ENCODE measurements at regions not wholly inside any gene's neighbourhood (a gene's known extent, or its start where the extent isn't known, plus 50 kb on each side); places are given as distances from the start of the nearest gene placed in this dataset.
A peak's percentile ranks its signal among the peaks of the same experiment; 100 is the strongest.

GRCh38 chr12:74685385-74685784 lies 147.8 kb downstream of the ATXN7L3B start:
- in situ Hi-C loops (cut with HindIII; ENCODE audit: low pct_unique_long_range_greater_than_20kb, low sequenced_read_pairs) (no loop called here), intact Hi-C loops (cut with micrococcal nuclease; ENCODE audit: unreplicated experiment) (no loop called here)
- DNase-seq (ENCODE audit: low read depth, low spot score): no peak
- Histone ChIP-seq H3K36me3 (ENCODE audit: control insufficient read depth, insufficient read depth, low read length) (no peaks in the 10 kb centered on the region), H3K4me1 (ENCODE audit: control insufficient read depth, insufficient read depth, low read length) (no peaks in the 10 kb centered on the region; the same call in 1 of the 2 replicates), H3K4me3 (ENCODE audit: low read depth in 2 of 2, low read length in 2 of 2) (no peak overlapping the region), H3K27me3 (ENCODE audit: control insufficient read depth, insufficient read depth, low read length) (no peaks in the 10 kb centered on the region), H3K9me3 (ENCODE audit: control insufficient read depth, insufficient read depth, low read depth, low read length) (peaks cover 14% of the 10 kb centered on the region; the same call in 1 of the 2 replicates), H3K27ac (ENCODE audit: low read length) (no peak overlapping the region)
- no peak for ATAC-seq
- no TSS peak for BruUV-seq (replicated peaks)
- POLR2A ChIA-PET: no interaction called here
- CTCF ChIA-PET: no interaction called here
- TF ChIP-seq REST (IDR thresholded peaks at IDR 0.05; ENCODE audit: insufficient read depth in 1 of 2, low read depth in 2 of 2, low read length in 1 of 2) (no peak), POLR2AphosphoS5 (IDR thresholded peaks at IDR 0.05; ENCODE audit: low read depth, low read length) (no peak), SIN3A (IDR thresholded peaks at IDR 0.05; ENCODE audit: borderline replicate concordance, insufficient read depth, low read depth, low read length) (no peak), TCF7L2 (IDR thresholded peaks at IDR 0.05; ENCODE audit: low read depth, low read length) (no peak)
- TF ChIP-seq, protein P1, sequence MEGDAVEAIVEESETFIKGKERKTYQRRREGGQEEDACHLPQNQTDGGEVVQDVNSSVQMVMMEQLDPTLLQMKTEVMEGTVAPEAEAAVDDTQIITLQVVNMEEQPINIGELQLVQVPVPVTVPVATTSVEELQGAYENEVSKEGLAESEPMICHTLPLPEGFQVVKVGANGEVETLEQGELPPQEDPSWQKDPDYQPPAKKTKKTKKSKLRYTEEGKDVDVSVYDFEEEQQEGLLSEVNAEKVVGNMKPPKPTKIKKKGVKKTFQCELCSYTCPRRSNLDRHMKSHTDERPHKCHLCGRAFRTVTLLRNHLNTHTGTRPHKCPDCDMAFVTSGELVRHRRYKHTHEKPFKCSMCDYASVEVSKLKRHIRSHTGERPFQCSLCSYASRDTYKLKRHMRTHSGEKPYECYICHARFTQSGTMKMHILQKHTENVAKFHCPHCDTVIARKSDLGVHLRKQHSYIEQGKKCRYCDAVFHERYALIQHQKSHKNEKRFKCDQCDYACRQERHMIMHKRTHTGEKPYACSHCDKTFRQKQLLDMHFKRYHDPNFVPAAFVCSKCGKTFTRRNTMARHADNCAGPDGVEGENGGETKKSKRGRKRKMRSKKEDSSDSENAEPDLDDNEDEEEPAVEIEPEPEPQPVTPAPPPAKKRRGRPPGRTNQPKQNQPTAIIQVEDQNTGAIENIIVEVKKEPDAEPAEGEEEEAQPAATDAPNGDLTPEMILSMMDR (IDR thresholded peaks at IDR 0.05): no peak

GRCh38 chr12:74689071-74689655 lies 151.5 kb downstream of the ATXN7L3B start:
- no peak for TF ChIP-seq SIN3A (IDR thresholded peaks at IDR 0.05; ENCODE audit: borderline replicate concordance, insufficient read depth, low read depth, low read length)
- TF ChIP-seq, protein P1 (IDR thresholded peaks at IDR 0.05): peak; percentile 71; the same call in 1 of the 2 replicates
- BruUV-seq (replicated peaks): no TSS peak
- H3K4me3 ChIP-seq (ENCODE audit: low read depth in 2 of 2, low read length in 2 of 2): no peak overlapping the region
- ChIA-PET CTCF (no interaction called here), POLR2A (interaction anchor here (0.7 kb wide), 1 partner anchor 1358 kb away, joined by 4 read pairs; no protein-coding TSS in a partner anchor)
- no peaks in the 10 kb centered on the region; the same call in 1 of the 2 replicates for H3K4me1 ChIP-seq (ENCODE audit: control insufficient read depth, insufficient read depth, low read length)
- in situ Hi-C loops (cut with HindIII; ENCODE audit: low pct_unique_long_range_greater_than_20kb, low sequenced_read_pairs): no loop called here
- no peak overlapping the region; the same call in 1 of the 2 replicates for H3K27ac ChIP-seq (ENCODE audit: low read length)
- intact Hi-C loops (cut with micrococcal nuclease; ENCODE audit: unreplicated experiment): no loop called here
- no peak for ATAC-seq
- no peaks in the 10 kb centered on the region for H3K36me3 ChIP-seq (ENCODE audit: control insufficient read depth, insufficient read depth, low read length)
- H3K9me3 ChIP-seq (ENCODE audit: control insufficient read depth, insufficient read depth, low read depth, low read length): peaks cover 14% of the 10 kb centered on the region; the same call in 1 of the 2 replicates
- DNase-seq (ENCODE audit: low read depth, low spot score): peak; percentile 33
- no peaks in the 10 kb centered on the region for H3K27me3 ChIP-seq (ENCODE audit: control insufficient read depth, insufficient read depth, low read length)
